MM.1S (cell line): ENCODE measurements at regions not wholly inside any gene's neighbourhood (a gene's known extent, or its start where the extent isn't known, plus 50 kb on each side); places are given as distances from the start of the nearest gene placed in this dataset.
"Not testable (repeated sequence)": the region's sequence is repeated elsewhere in the genome, so short reads cannot be mapped to it uniquely, and the experiment has no call there.

Experiments
- DNase-seq: peaks from one replicate; pipeline ENCODE4 v3.0.0-alpha.2; 2015
- H2AFZ ChIP-seq: fragments of 300-600 bp; sonication (generic); 2 replicates; pipeline ENCODE4 v1.6.0; 2016; ENCODE audit warnings: antibody characterized with exemption, low read length
- H3F3A ChIP-seq: fragments of 300-600 bp; sonication (generic); 2 replicates; pipeline ENCODE4 v1.6.1; 2016; ENCODE audit warnings: mild to moderate bottlenecking, antibody characterized with exemption, low read length, moderate library complexity, mixed read lengths; ENCODE audit not compliant: insufficient read depth
- H3K27ac ChIP-seq: fragments of 300-600 bp; sonication (generic); 2 replicates; pipeline ENCODE4 v1.5.1; 2016; ENCODE audit warnings: mild to moderate bottlenecking, low read length
- H3K27me3 ChIP-seq: fragments of 300-600 bp; sonication (generic); replicated peaks from 2 replicates; pipeline ENCODE4 v1.6.0; 2016; ENCODE audit warnings: low read length; ENCODE audit not compliant: insufficient read depth
- H3K36me3 ChIP-seq: fragments of 300-600 bp; sonication (generic); replicated peaks from 2 replicates; pipeline ENCODE4 v1.6.1; 2016; ENCODE audit warnings: mild to moderate bottlenecking, low read length, mixed read lengths; ENCODE audit not compliant: insufficient read depth
- H3K4me1 ChIP-seq: fragments of 300-600 bp; sonication (generic); 2 replicates; pipeline ENCODE4 v1.6.1; 2016; ENCODE audit warnings: low read length, mixed read lengths
- H3K4me2 ChIP-seq: fragments of 300-600 bp; sonication (generic); 2 replicates; pipeline ENCODE4 v1.6.0; 2016; ENCODE audit warnings: low read depth, low read length
- H3K4me3 ChIP-seq: fragments of 300-600 bp; sonication (generic); 2 replicates; pipeline ENCODE4 v1.5.1; 2016; ENCODE audit warnings: low read length, mixed read lengths
- H3K79me2 ChIP-seq: fragments of 300-600 bp; sonication (generic); 2 replicates; pipeline ENCODE4 v1.6.1; 2016; ENCODE audit warnings: mixed run types, low read length, mixed read lengths
- H3K9ac ChIP-seq: fragments of 300-600 bp; sonication (generic); 2 replicates; pipeline ENCODE4 v1.6.1; 2016; ENCODE audit warnings: low read length, mixed read lengths
- H3K9me2 ChIP-seq: fragments of 300-600 bp; sonication (generic); replicated peaks from 2 replicates; pipeline ENCODE4 v1.6.1; 2016; ENCODE audit warnings: mild to moderate bottlenecking, low read length, mixed read lengths; ENCODE audit not compliant: insufficient read depth
- H3K9me3 ChIP-seq: fragments of 300-600 bp; sonication (generic); replicated peaks from 2 replicates; pipeline ENCODE4 v1.6.1; 2016; ENCODE audit warnings: mild to moderate bottlenecking, low read length, mixed read lengths; ENCODE audit not compliant: insufficient read depth
- H4K20me1 ChIP-seq: fragments of 300-600 bp; sonication (generic); 2 replicates; pipeline ENCODE4 v1.6.1; 2016; ENCODE audit warnings: mild to moderate bottlenecking, low read length, moderate library complexity, mixed read lengths; ENCODE audit not compliant: insufficient read depth
- CTCF ChIP-seq: fragments of 300-600 bp; sonication (generic); IDR thresholded peaks from 2 replicates; pipeline ENCODE4 v1.5.1; 2016; ENCODE audit warnings: antibody characterized with exemption, low read length, mixed read lengths
- EZH2 ChIP-seq: fragments of 300-600 bp; sonication (generic); optimal IDR thresholded peaks from 2 replicates; pipeline ENCODE3; 2017; ENCODE audit warnings: low read depth, mild to moderate bottlenecking, antibody characterized with exemption, low read length, mixed read lengths
- EZH2phosphoT487 ChIP-seq: fragments of 300-600 bp; sonication (generic); IDR thresholded peaks from 2 replicates; pipeline ENCODE4 v1.6.1; 2018; ENCODE audit warnings: antibody characterized with exemption, low read length

GRCh38 chr18:40249390-40250080, 1705.5 kb upstream of the PIK3C3 start:
- DNase-seq: no peak

GRCh38 chr18:40245612-40246011, 1709.4 kb upstream of the PIK3C3 start:
- not testable (repeated sequence) for H3K79me2 ChIP-seq, DNase-seq, H3K4me1 ChIP-seq, H3K9me2 ChIP-seq, H3K27ac ChIP-seq, H2AFZ ChIP-seq, H3K27me3 ChIP-seq, H3F3A ChIP-seq, H3K4me3 ChIP-seq, H3K36me3 ChIP-seq, H3K9me3 ChIP-seq, H4K20me1 ChIP-seq, H3K9ac ChIP-seq, H3K4me2 ChIP-seq

More at GRCh38 chr18:40249390-40250080, 1705.5 kb upstream of the PIK3C3 start:
- no peak overlapping the region for H3K27ac ChIP-seq
- H3F3A ChIP-seq: no peaks in the 10 kb centered on the region
- H2AFZ ChIP-seq: no peak overlapping the region
- TF ChIP-seq EZH2phosphoT487 (no peak), EZH2 (no peak), CTCF (no peak)
- no peaks in the 10 kb centered on the region for H3K4me1 ChIP-seq
- H3K36me3 ChIP-seq: no peaks in the 10 kb centered on the region
- H3K79me2 ChIP-seq: no peaks in the 10 kb centered on the region
- no peaks in the 10 kb centered on the region for H3K9me2 ChIP-seq
- no peak overlapping the region for H3K4me3 ChIP-seq
- no peaks in the 10 kb centered on the region for H3K9me3 ChIP-seq
- H3K9ac ChIP-seq: no peak overlapping the region
- H3K4me2 ChIP-seq: no peak overlapping the region
- H4K20me1 ChIP-seq: no peaks in the 10 kb centered on the region
- no peaks in the 10 kb centered on the region for H3K27me3 ChIP-seq

- Histone ChIP-seq H3K9me3 (no peaks in the 10 kb centered on the region), H2AFZ (no peak overlapping the region), H3K4me3 (no peak overlapping the region), H3K27ac (no peak overlapping the region), H3K4me2 (no peak overlapping the region), H3K9ac (no peak overlapping the region), H3K4me1 (no peaks in the 10 kb centered on the region), H3K9me2 (no peaks in the 10 kb centered on the region), H3F3A (no peaks in the 10 kb centered on the region), H4K20me1 (no peaks in the 10 kb centered on the region), H3K36me3 (no peaks in the 10 kb centered on the region), H3K79me2 (no peaks in the 10 kb centered on the region), H3K27me3 (no peaks in the 10 kb centered on the region)
- DNase-seq: no peak
- TF ChIP-seq CTCF: no peak
These were observed 1711.4 kb upstream of the PIK3C3 start for GRCh38 chr18:40243607-40244006.

GRCh38 chr18:40235836-40236235, 1719.2 kb upstream of the PIK3C3 start:
- Histone ChIP-seq H3F3A (no peaks in the 10 kb centered on the region), H3K9me3 (no peaks in the 10 kb centered on the region), H2AFZ (no peak overlapping the region), H3K36me3 (no peaks in the 10 kb centered on the region), H3K9me2 (no peaks in the 10 kb centered on the region), H3K4me1 (no peaks in the 10 kb centered on the region), H3K27ac (no peak overlapping the region), H3K9ac (no peak overlapping the region), H4K20me1 (no peaks in the 10 kb centered on the region), H3K4me2 (no peak overlapping the region), H3K27me3 (no peaks in the 10 kb centered on the region), H3K4me3 (no peak overlapping the region), H3K79me2 (no peaks in the 10 kb centered on the region)
- TF ChIP-seq EZH2: no peak
- no peak for TF ChIP-seq EZH2phosphoT487
- TF ChIP-seq CTCF: no peak
- no peak for DNase-seq
